Stimulated activated CD8-positive, alpha-beta memory T cell treated with anti-CD3 and anti-CD28 coated beads, Interleukin-12 subunit alpha, Interleukin-12 subunit beta, amount 100 ng/mL, for 1 hour (primary cell): ENCODE measurements at regions not wholly inside any gene's neighbourhood (a gene's known extent, or its start where the extent isn't known, plus 50 kb on each side); places are given as distances from the start of the nearest gene placed in this dataset.

ENCODE experiments used
- DNase-seq: peaks from one replicate; pipeline ENCODE4 v3.0.0-alpha.2; 2020; ENCODE audit warnings: low read depth

GRCh38 chr5:89988998-89989655 lies 420.4 kb downstream of the CETN3 start:
- DNase-seq, result no peak

- DNase-seq, result no peak
Observed at GRCh38 chr5:89988129-89988810, 421.3 kb downstream of the CETN3 start.

- DNase-seq, result no peak
Observed at GRCh38 chr5:89983216-89983615, 426.3 kb downstream of the CETN3 start.

GRCh38 chr5:89981878-89982773 lies 427.4 kb downstream of the CETN3 start:
- DNase-seq, result no peak

GRCh38 chr5:89981021-89981420 lies 428.5 kb downstream of the CETN3 start:
- DNase-seq, result no peak

- DNase-seq, result no peak
Observed at GRCh38 chr5:89973516-89973915, 436.0 kb downstream of the CETN3 start.

GRCh38 chr5:89972901-89973300 lies 436.7 kb downstream of the CETN3 start:
- DNase-seq, result no peak

GRCh38 chr5:89968958-89969381 lies 440.6 kb downstream of the CETN3 start:
- no peak for DNase-seq

- no peak for DNase-seq
Observed at GRCh38 chr5:89967771-89968444, 441.6 kb downstream of the CETN3 start.

GRCh38 chr5:89956838-89957237 lies 452.7 kb downstream of the CETN3 start:
- no peak for DNase-seq

GRCh38 chr5:89954916-89955315 lies 454.6 kb downstream of the CETN3 start:
- DNase-seq, result no peak

GRCh38 chr5:89951876-89952275 lies 457.7 kb downstream of the CETN3 start:
- DNase-seq, result no peak

- no peak for DNase-seq
Observed at GRCh38 chr5:89950234-89950633, 459.3 kb downstream of the CETN3 start.

- no peak for DNase-seq
Observed at GRCh38 chr5:89948977-89949376, 460.6 kb downstream of the CETN3 start.

GRCh38 chr5:89946916-89947315 lies 462.6 kb downstream of the CETN3 start:
- DNase-seq, result no peak

GRCh38 chr5:89946508-89946907 lies 463.0 kb downstream of the CETN3 start:
- DNase-seq, result no peak

- no peak for DNase-seq
Observed at GRCh38 chr5:89942171-89942570, 467.4 kb downstream of the CETN3 start.

- DNase-seq, result no peak
Observed at GRCh38 chr5:89936576-89936975, 473.0 kb downstream of the CETN3 start.

GRCh38 chr5:89934069-89934468 lies 475.5 kb downstream of the CETN3 start:
- no peak for DNase-seq

GRCh38 chr5:89932771-89933181 lies 476.8 kb downstream of the CETN3 start:
- DNase-seq, result no peak

GRCh38 chr5:89930591-89931392 lies 478.8 kb downstream of the CETN3 start:
- DNase-seq, result no peak
